Eye (tissue), 1 donor: ENCODE measurements at regions not wholly inside any gene's neighbourhood (a gene's known extent, or its start where the extent isn't known, plus 50 kb on each side); places are given as distances from the start of the nearest gene placed in this dataset.

Source experiments
- DNase-seq: peaks from one replicate; pipeline ENCODE4 v3.0.0-alpha.2; 2015

DNA sequence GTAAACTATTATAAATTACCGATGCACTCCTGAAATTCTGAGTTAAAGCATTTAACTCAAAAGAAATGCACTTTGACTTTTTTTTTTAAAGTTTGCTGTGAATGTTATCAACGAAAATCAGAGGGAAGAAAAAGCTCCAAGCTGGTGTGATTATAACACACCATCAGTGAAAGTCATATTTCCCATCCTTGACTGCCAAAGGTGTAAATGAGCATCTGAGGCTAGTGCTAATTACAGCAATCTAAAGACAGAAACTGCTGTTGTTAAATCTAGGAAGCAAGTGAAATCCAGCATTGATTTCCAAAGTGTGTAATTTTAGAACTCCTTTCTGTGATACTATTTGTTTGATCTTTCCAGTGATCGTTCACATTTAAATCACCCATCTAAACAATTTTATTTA is 1538.8 kb downstream of the TECRL start:
- DNase-seq = no peak

DNA sequence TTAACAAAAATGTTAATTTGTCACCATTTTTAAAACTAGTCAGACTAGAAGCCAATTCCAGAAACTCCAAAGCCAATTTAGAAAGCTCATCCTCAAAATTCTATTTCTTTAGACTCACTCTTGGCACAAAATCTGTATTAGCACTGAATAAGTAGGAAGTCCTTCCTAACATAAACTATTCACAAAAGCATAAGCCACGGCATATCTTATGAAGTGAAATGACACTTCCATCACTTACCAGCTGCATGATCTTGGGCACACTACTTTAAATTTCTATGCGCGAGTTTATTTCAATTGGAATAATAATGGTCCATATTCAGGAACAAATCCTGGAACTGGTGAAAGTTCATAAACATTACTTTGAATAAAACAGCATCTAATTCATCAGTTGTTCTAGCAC is 1544.0 kb downstream of the TECRL start:
- DNase-seq = no peak

DNA sequence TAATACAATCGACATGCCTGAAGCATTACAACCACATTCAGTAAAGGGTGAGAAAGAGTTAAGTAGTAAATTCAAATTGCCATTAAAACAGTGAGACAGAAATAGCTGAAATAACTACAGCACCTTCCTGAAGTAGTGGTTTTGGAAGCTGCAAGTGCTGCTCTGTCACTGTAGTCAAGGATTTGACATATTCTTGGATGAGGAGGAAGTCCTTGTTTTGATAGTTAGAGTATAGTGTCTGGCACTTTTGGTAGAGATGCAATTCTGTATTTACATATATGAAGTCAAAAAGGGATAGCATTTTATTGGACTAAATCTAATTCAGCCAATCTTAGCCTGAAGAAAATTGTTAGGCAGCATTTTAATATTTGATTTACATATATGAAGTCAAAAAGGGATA is 1559.6 kb downstream of the TECRL start:
- DNase-seq = no peak

DNA sequence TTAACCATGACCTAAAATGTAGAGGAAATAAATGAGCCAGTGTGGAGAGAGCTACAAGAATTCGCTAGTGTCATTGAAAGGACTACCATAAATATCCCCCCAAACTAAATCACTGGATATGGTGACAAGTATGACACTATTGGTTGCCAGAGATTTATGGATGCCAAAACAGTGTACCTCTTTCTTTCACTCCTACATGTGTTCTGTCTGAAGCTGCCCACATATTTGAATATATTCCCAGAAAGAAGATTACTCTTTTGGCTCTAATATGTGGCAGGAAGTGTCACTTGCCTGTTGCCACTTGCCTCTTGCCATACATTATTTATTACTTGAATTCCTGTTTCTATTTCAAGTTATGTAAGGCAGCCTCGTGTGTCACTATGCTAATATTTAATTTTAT is 1573.6 kb downstream of the TECRL start:
- DNase-seq = no peak

DNA sequence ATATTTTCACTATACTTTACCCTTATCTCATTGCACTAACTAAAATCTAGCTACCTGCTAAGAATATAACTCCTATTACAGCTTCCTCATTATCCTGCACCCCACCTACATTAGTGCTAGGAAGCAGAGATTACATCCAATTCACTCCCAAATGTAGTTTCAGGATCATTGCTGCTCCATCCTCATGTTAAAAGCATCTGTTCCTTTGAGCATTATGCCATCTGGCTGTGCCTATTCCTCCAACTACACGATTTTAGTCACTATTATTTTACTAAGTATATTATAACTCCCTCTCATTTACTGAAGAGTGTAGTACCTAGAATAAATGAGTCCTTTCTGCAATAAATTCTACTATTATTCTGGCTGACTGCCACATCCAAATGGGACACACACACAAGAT is 1586.9 kb downstream of the TECRL start:
- DNase-seq = no peak

DNA sequence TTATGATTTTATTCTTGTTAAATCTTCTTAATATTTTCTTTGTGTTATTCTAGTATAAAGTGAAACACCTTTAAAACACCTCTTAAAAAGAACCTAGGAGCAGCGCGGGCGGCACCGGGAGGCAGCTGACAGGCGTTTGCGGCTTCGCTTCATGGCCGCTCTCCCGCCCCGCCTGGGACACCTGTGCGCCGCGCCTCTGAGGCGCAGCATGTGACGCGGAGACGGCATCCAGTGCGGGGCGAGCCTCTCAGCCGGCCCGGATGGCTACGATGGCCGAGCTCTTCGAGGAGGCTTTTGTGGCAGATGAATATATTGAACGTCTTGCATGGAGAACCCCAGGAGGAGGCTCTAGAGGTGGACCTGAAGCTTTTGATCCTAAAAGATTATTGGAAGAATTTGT is 1592.7 kb downstream of the TECRL start:
- peak; percentile 3 for DNase-seq

DNA sequence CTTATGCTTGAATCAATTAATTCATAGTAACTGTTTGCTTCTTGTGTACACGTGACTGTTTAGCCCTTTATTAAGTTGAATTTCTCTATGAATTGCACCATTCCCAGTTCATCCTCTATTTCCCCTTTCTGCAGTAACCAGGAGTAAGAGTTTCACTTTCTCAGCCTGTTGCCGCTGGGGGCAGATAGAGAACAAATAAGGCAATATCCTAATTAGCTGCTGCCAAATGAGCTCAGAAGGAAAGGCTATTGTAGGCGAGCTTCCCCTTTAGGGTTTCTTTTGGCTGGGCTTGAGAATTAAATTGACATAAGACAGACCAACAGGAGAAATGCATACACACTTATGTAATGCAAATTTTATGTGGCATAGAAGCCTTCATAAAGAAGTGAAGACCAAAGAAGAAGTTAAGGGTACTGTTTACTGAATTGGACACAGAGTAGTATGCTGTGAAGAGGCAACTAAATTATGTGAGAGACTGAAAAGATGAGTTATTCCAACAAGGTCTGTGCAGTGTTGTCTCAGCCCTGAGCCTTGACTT is 1594.7 kb downstream of the TECRL start:
- no peak for DNase-seq

DNA sequence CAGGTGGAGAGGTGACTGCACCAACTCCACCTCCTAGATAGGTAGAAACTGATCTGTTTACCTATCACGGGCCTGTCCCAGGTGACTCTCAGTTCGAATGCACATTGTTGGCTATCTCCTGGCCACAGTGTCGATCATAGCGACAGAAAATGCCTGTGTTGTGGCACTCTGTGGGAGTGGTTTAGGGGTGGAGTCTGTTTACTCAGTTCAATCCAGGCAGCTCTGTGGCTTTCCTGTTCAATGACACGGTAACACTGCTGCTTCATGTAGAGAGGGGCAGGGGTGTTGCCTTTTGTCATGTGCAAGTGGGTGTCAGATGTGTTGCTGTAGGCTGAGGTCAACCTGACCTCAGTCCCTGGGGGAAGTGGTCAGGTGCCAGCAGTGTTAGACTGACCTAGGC is 1602.4 kb downstream of the TECRL start:
- no peak for DNase-seq

DNA sequence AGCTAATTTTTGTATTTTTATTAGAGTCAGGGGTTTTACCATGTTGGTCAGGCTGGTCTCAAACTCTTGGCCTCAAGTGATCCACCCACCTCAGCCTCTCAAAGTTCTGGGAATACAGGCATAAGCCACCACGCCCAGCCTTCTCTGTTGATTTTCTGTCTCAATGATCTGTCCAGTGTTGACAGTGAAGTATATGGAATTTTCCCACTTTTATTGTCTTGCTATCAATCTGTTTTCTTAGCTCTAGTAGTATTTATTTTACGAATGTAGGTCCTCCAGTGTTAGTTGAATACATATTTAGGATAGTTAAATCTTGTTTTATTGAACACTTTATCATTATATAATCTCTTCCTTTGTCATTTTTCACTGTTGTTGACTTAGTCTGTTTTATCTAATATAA is 1603.9 kb downstream of the ADGRL3 start:
- no peak for DNase-seq

DNA sequence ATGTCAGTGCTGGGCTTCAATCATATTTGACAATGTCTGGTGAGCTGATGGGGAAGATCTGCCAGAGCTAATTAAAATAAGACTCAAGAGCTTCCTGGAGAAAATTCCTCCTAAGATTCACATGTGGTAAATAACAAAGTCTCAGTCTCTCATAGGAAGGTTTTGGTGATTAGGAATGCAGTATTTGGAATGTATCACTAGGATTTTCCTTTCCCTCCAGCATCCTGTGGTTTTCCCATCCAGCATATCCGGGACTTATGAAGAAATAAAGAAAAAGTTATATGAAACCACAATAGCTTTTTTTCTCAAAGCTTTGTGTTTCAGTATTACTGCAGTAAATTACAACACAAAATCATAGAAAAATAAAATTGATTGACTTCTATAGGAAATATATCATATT is 1597.1 kb downstream of the ADGRL3 start:
- DNase-seq = no peak

DNA sequence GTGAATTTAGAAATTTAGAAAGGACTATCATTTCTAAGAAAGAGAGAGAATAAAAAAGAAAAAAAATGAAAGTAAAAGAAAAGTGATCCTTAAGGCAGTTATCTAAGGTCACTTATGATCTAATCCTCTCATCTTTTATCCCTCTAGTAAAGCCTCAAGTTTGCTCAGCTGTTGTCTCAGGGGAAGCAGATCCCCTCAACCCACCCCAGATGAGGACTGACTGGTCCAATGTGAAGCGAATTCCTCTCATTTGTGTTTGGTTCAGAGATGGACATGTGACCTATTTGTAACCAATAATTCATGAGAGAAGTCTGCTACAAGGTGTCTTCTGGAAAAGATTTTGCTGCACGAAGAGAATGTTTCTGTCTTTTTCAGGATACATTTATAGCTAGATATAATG is 1591.3 kb downstream of the ADGRL3 start:
- no peak for DNase-seq

DNA sequence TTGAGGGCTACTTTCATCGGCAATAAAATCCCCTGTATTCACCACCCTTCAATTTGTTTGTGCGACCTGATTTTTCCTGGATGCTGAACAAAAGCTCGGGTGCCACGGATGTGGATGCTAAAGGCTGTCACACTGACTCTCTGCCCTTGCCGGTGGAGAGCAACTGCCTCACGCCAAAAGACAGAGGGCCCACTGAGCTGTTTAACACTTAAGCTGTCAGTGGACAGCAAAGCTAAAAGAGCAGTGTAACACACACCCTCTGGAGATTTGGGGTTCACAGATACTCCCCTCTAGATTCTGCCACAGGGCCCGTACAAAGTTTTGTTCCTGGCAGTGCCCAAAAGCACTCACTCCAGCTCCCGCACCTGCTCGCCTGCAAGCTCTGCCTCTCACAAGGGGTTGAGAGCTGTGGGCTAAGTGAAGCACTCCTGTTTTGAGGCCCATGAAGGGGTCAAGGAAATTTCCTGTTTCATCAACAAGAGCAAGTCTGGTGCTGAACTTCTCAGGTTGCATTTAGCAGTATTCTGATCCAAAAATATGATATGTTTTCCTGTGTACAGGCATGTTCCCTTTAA is 1571.9 kb downstream of the ADGRL3 start:
- no peak for DNase-seq

DNA sequence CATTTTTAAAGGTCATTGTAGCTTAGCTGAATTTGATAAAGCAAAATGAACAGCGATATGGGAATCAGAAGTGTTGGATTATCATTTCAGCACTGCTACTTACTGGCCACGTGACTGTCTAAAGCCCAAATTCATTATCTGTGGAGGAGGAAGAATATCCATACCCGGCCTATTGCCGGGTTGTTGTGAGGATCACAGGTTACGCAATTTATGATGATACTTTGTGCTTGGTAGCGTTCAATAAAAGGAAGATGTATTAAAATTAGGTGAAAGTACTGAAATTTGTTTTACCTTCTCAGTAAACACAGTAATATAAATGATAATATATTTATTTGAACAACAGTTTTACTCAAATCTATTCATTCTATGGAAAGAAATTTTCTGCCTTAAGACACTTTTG is 1540.2 kb downstream of the ADGRL3 start:
- no peak for DNase-seq

DNA sequence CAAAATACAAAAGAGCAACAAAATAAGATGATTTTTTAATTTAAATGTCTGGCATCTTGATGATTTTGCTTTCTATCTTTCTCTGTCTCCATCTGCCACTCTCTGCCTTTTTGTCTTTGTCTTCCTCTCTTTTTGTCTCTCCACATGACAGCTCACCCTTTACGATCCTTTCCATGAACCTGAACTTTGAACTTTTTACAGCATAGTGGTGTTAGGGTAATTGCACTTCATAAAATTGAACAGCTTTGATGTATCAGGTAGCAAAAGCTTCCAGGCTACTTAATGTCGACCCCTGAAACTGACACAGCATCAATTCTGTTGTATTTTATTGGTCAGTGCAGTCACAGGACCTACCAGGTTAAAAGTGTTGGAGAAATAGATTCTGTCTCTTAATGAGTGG is 1517.0 kb downstream of the ADGRL3 start:
- no peak for DNase-seq

DNA sequence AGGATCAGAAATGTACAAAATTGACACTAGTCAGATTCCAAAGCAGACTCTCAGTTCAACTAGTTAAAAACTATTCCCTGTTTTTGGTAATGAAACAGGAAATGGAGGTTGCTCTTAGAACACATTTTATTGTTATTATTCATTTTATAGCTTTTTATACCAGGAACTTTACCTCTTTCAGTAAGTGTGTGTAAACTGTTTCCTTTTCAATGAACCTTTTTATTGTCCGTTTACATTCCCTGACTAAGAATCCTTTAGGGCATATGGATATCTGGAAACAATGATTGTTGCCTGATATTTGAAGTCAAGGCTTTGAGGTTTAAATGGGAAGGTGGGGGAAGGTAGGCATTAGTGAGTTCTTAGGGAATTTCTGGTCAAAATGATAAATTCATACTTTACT is 1511.4 kb downstream of the ADGRL3 start:
- no peak for DNase-seq

DNA sequence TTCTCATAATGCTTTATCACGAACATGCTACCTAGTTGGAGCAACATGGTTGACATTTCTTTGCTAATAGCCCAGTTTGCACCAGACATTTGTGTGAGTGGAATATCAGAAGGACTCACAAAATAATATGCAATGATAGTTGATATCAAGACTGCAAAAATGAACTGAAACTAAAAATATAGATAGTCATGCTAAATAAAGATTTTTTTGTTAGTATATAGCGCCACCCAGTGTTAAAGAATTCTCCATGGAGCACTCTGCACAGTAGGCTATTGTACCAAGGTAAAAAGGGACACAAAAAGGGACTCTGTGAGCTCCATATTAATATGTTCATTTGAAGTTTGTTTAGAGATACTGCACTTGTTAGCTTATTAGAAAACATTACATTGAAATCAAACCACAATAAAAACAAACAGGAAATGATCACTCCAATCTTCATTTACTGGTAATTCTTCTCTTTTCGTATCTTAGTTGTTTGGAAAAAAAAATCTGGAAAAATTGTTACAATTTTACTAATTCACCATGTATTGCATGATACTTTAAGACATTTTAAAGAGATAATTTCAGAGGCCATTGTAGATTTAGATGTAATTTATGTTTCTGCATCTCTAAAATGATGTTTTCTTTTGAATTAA is 1509.6 kb downstream of the ADGRL3 start:
- DNase-seq = peak; percentile 87

DNA sequence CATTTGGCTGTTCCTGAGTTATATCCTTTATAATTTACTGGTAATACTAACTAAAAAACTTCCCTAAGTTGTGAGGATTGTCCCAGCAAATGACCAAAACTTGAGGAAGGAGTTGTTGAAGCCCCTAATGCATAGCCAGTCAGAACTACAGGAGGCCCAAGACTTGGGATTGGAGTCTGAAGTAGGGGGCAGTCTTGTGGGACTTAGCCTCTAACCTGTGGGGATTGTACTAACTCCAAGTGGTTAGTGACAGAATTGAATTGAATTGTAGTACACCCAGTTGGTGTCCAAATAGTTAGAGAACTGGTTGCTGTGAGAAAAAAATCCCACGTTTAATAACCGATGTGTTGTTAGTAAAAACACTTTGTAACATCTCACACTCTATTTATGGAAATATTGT is 1506.3 kb downstream of the ADGRL3 start:
- DNase-seq = no peak

DNA sequence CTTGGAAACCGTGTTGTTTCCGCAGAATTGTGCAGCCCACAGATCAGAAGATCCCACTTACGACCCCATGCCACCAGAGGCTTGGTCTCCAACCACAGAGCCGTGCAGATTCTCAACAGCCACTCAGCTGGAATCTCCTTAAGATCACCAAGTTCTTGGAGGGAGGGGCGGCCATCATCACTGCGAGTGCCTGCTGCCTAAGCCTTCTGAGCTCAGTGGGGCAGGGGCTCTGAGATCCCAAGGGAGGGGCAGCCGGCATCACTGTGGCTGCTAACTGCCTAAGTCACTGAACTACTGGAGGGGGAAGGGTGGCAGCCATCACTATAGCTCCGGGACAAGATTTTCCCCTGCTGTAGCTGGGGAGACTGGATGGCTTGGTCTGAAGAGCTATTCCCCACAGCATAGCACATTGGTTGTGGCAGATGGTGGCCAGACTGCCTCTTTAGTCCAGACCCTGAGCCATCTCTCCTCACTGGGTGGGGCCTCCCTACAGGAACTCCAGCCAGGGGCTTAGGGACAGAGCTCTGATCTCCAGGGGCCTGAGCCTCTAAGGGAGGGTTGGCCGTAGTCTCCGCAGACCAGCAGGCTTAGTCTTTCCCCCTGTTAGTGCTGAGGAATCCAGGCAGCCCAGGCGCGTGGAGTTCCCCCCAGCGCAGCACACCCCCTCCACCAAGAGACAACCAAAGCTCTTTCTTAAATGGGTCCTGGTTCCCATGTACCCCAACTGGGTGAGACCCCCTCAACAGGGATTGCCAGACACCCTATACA is 1483.9 kb downstream of the ADGRL3 start:
- DNase-seq = no peak

DNA sequence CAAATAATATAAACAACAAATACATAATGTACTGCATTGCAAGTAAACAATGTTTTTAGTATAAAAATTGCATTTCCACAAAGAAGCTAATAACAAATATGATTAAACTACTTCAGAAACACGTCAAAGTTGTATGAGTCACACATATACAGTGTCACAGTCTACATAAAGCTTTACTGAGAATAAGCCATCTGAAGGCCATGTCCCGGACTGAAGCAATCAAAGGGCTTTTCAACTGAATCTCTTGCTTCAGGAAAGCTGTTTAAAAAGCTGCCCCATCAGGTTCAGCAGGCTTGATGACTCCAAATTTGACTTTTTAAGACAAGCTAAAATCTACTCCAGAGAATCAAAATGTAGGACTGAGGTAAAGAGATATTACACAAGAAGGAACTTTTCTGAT is 1476.8 kb downstream of the ADGRL3 start:
- DNase-seq = no peak

DNA sequence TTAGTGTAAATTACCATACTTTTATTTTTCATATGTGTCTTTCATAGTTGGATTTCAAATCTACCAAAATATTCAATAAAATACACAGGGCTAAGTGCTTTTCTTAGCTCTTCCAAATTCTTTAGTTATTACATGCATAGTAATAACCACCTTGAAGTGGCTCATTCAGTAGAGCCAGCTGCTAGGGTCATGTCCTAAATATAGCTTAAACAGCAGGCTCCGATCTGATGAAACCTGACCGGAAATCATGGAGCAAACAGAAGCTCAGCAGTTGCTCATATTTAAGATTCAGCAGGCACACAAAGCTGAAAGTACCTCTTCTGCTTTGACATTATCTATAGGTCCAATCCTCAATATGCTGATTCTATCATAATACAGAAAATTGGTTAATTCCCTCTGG is 1470.4 kb downstream of the ADGRL3 start:
- peak; percentile 20 for DNase-seq

DNA sequence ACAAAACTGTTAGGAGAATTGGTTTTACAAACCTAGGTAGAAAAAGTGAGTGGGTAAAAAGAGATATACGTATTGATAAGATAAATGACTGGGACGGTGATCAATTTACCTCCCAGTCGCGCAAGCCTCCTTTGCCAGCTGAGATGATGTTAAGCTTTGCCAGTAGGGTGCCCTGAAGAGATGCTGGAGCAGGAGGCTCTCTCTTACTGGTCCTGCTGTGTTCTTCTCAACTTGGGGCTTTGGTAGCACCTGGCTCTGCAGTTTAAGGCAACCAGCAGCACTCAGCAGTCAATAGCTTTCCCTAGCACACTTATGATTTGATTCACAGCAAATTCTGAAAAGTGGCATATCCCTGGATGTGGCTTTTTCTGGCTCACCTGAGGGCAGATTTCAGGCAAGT is 1461.7 kb downstream of the ADGRL3 start:
- DNase-seq = no peak

DNA sequence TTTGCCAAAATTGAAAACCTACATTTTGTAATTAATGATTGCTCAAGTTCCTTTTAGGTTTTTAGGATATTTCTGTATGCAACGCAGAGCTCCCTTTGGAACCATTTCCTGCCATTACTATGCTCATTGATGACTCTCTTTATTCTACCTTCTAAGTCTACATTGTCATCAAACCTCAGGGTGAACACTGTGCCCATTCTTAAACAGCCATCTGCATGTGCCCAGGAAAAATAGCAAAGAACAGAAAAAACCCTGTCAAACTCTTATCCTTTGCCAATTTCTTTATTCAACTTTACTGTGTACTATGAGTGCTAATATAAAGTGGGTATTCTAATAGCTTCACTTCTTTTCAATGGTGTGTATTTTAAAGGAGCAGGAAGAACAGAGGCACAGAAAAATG is 1455.9 kb downstream of the ADGRL3 start:
- DNase-seq = no peak

DNA sequence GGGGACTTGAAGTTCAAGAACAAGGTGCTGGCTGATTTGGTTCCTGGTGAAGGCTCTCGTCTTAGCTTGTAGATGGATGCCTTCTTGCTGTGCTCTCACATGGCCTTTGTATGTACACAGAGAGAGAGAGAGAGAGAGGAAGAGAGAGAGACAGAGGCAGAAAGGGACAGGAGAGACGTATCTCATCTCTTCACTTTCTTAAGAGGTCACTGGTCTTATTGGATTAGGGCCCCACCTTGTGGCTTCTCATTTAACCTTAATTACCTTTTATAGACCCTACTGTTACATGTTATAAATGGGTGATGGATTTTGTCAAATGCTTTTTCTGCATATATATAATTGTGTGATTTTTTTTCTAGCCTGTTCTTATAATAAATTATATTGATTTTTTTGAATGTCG is 1444.2 kb downstream of the ADGRL3 start:
- peak; percentile 24 for DNase-seq

DNA sequence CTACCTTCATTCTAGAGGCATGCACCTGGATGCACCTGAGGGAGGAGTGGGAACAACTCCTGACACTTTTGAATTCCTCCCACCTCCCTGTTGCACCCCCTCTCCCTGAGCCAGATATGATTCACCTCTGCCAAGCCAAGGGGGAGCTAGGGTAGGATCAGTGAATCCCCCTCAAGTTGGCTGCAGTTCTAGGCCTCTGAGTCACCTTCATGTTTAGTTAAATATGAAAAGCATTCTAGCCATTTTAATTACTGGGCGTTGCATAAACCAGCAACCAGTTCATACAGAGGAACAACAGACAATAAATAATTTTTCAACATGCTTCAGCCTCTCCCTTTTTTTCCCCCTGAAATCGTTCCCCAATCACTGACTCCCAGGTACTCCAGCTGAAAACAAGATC is 1440.2 kb downstream of the ADGRL3 start:
- no peak for DNase-seq
